ENCODE measurements at regions not wholly inside any gene's neighbourhood (a gene's known extent, or its start where the extent isn't known, plus 50 kb on each side); places are given as distances from the start of the nearest gene placed in this dataset.
"Not testable (repeated sequence)": the region's sequence is repeated elsewhere in the genome, so short reads cannot be mapped to it uniquely, and the experiment has no call there.

- Mint-ChIP-seq H3K4me3 (peak overlapping the region; percentile 39), H3K4me1 (peaks cover 10% of the 10 kb centered on the region), H3K36me3 (no peaks in the 10 kb centered on the region), H3K27me3 (peaks cover 48% of the 10 kb centered on the region), H3K27ac (no peak overlapping the region), H3K9me3 (peaks cover 5% of the 10 kb centered on the region)
- ATAC-seq (ENCODE audit: low read depth) (peak; percentile 70), DNase-seq (peak; percentile 53)
- POLR2A ChIA-PET = no interaction called here
These were observed 113.8 kb downstream of the ADRA2C start for GRCh38 chr4:3879681-3880614.

DNA sequence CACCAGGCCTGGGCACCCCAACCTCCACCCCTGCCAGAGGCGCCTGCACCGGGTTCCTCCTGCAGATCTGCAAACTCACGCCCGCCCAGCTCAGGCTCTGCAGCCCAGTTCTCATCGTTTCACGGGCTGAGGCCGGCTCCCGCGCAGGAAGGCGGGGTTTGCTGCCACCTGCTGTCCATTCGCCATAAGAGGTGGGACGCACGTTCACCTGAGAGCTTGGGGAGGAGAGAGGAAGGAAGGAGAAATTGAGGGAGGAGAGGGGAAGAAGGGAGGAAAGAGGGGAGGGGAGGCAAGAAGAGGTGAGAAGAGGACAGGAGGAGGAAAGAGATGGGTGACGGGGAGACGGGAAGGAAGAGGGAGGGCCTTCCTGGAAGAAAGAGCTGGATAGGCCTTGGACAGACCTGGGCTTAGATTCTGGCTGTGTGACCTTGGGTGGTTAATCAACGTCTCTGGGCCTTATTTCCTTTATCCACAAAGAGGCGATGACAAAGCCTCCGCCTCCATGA, 114.5 kb downstream of the ADRA2C start:
- ATAC-seq (ENCODE audit: low read depth) (peak; percentile 83), DNase-seq (peak; percentile 80)
- Mint-ChIP-seq H3K36me3 (no peaks in the 10 kb centered on the region), H3K27me3 (peaks cover 54% of the 10 kb centered on the region), H3K4me3 (no peak overlapping the region), H3K9me3 (peaks cover 5% of the 10 kb centered on the region), H3K27ac (no peak overlapping the region), H3K4me1 (peaks cover 10% of the 10 kb centered on the region)
- POLR2A ChIA-PET = no interaction called here

DNA sequence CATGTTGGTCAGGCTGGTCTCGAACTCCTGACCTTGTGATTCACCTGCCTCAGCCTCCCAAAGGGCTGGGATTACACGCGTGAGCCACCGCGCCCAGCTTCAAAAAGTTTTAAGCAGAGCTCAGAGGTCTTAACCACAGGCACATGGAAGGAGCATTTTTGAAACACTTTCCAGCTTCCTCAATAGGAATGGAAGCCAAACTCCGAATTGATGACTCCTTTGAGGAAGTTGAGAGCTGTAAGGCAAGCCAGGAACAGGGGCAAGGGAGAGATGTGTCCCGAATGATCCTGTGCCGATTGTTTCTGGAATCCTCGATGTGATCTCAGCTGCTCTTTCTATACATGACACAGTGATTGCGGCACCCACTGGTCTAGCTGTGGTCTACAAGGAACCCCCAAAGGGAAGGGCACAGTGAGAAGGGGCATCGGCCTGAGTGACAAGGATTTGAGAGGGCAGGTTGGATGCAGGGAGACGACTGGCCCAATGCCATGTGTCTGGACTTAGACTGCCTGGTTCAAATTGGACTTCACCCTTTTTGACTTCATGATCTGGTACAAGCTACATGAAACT, 116.2 kb downstream of the ADRA2C start:
- H3K27me3 Mint-ChIP-seq = peaks cover 51% of the 10 kb centered on the region
- ATAC-seq (ENCODE audit: low read depth); H3K4me3 Mint-ChIP-seq; POLR2A ChIA-PET; H3K36me3 Mint-ChIP-seq; DNase-seq; H3K4me1 Mint-ChIP-seq; H3K27ac Mint-ChIP-seq; H3K9me3 Mint-ChIP-seq: not testable (repeated sequence)

DNA sequence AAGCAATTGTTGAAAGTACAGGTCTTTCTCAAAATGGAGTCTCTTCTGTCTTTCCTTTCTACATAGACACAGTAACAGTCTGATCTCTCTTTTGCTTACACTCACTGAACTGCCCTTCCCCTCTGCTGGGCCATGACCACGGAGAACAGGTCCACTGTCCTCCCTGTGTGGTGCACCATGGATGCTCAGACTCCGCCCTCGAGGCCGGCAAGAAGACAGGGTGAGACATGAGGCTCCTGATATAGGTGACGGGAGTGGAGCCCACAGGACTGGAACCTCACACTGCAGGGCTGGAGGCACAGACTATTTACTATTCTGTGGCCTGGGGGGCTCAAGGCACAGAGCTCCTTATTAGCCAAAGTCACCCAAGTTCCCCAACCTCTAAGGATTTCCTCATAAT, 118.1 kb downstream of the ADRA2C start:
- DNase-seq; ATAC-seq (ENCODE audit: low read depth); POLR2A ChIA-PET; H3K9me3 Mint-ChIP-seq; H3K27ac Mint-ChIP-seq; H3K36me3 Mint-ChIP-seq; H3K4me3 Mint-ChIP-seq; H3K4me1 Mint-ChIP-seq: not testable (repeated sequence)
- peaks cover 33% of the 10 kb centered on the region for H3K27me3 Mint-ChIP-seq

GRCh38 chr4:3893590-3893989, 127.4 kb downstream of the ADRA2C start:
- H3K4me1 Mint-ChIP-seq; H3K36me3 Mint-ChIP-seq; DNase-seq; ATAC-seq (ENCODE audit: low read depth); H3K4me3 Mint-ChIP-seq; H3K27me3 Mint-ChIP-seq; H3K9me3 Mint-ChIP-seq; H3K27ac Mint-ChIP-seq; POLR2A ChIA-PET: not testable (repeated sequence)

- H3K27ac Mint-ChIP-seq; H3K36me3 Mint-ChIP-seq; H3K4me1 Mint-ChIP-seq; ATAC-seq (ENCODE audit: low read depth); POLR2A ChIA-PET; H3K9me3 Mint-ChIP-seq; H3K4me3 Mint-ChIP-seq; DNase-seq; H3K27me3 Mint-ChIP-seq: not testable (repeated sequence)
These were observed 128.1 kb downstream of the ADRA2C start for GRCh38 chr4:3894086-3894959.

GRCh38 chr4:3896441-3896840, 130.3 kb downstream of the ADRA2C start:
- Mint-ChIP-seq H3K27ac (no peak overlapping the region), H3K4me3 (no peak overlapping the region), H3K27me3 (no peaks in the 10 kb centered on the region), H3K9me3 (no peaks in the 10 kb centered on the region), H3K4me1 (no peaks in the 10 kb centered on the region), H3K36me3 (no peaks in the 10 kb centered on the region)
- no peak for DNase-seq
- no peak for ATAC-seq (ENCODE audit: low read depth)
- POLR2A ChIA-PET = no interaction called here

DNA sequence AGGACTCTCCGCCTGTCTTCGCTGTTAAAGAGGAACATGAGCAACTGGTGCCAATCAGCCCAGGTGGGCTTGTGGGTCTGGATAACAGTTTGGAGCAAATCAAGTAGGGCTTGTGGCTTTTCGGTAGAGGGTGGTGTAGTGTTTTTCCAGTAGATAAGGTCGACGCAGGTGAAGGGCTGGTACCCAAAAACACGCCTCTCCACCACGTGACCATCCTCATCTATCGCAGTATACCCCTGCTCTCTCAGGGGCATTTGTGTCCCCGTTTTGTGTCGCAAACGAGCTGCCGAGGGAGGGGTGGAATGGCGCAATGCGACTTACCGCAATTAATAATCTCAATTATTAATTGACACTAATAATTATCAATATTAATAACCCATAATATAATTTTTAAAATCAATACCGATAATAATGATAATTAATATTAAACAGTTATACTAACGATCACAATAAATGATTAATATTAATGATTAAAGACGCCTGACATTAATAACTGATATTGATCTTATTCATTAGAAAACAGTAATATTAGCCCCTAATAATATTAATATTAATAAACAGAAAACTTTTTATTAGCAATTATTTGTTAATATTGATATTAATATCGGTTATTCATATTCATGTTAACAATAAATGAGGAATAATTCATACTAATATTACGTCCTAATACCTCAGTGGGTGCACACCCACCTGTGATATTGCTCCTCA, 130.8 kb downstream of the ADRA2C start:
- POLR2A ChIA-PET; DNase-seq; H3K4me1 Mint-ChIP-seq; H3K27ac Mint-ChIP-seq; H3K27me3 Mint-ChIP-seq; H3K36me3 Mint-ChIP-seq; H3K9me3 Mint-ChIP-seq; ATAC-seq (ENCODE audit: low read depth); H3K4me3 Mint-ChIP-seq: not testable (repeated sequence)

GRCh38 chr4:3898098-3898497, 131.9 kb downstream of the ADRA2C start:
- Mint-ChIP-seq H3K4me3 (no peak overlapping the region), H3K36me3 (no peaks in the 10 kb centered on the region), H3K27ac (no peak overlapping the region), H3K9me3 (no peaks in the 10 kb centered on the region), H3K27me3 (no peaks in the 10 kb centered on the region), H3K4me1 (no peaks in the 10 kb centered on the region)
- POLR2A ChIA-PET = no interaction called here
- no peak for DNase-seq
- ATAC-seq (ENCODE audit: low read depth) = no peak

DNA sequence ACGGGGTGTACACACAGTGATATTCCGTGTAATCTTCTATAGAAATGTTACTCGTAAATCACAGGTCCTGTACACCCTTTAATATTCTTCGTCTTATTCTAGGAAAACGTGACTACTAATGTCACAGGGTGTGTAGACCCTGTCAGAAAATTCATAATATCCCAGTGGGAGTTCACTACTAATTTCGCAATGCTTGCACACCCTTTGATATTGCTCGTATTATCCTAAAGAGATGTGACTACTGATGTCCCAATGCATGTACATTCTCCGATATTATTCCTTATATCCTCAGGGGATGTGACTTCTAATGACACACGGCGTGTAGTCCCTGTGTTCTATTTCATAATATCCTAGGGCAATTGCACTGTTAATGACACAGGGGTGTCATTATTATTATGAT, 132.7 kb downstream of the ADRA2C start:
- H3K4me3 Mint-ChIP-seq; H3K27ac Mint-ChIP-seq; POLR2A ChIA-PET; H3K36me3 Mint-ChIP-seq; H3K27me3 Mint-ChIP-seq; H3K9me3 Mint-ChIP-seq; H3K4me1 Mint-ChIP-seq; ATAC-seq (ENCODE audit: low read depth); DNase-seq: not testable (repeated sequence)

DNA sequence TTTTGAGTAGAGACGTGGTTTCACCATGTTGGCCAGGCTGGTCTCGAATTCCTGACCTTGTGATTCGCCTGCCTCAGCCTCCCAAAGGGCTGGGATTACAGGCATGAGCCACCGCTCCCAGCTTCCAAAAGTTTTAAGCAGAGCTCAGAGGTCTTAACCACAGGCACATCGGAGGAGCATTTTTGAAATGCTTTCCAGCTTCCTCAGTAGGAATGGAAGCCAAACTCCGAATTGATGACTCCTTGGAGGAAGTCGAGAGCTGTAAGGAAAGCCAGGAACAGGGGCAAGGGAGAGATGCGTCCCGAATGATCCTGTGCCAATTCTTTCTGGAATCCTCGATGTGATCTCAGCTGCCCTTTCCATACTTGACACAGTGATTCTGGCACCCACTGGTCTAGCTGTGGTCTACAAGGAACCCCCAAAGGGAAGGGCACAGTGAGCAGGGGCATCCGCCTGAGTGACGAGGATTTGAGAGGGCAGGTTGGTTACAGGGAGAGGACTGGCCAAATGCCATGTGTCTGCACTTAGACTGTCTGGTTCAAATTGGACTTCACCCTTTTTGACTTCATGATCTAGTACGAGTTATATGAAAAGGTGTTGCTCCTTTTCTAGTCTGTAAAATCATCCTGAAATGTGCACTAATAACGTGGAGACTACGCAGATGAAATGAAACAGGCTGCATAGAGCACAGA, 138.2 kb downstream of the ADRA2C start:
- POLR2A ChIA-PET; H3K36me3 Mint-ChIP-seq; ATAC-seq (ENCODE audit: low read depth); H3K27me3 Mint-ChIP-seq; H3K27ac Mint-ChIP-seq; H3K9me3 Mint-ChIP-seq; H3K4me3 Mint-ChIP-seq; DNase-seq; H3K4me1 Mint-ChIP-seq: not testable (repeated sequence)

DNA sequence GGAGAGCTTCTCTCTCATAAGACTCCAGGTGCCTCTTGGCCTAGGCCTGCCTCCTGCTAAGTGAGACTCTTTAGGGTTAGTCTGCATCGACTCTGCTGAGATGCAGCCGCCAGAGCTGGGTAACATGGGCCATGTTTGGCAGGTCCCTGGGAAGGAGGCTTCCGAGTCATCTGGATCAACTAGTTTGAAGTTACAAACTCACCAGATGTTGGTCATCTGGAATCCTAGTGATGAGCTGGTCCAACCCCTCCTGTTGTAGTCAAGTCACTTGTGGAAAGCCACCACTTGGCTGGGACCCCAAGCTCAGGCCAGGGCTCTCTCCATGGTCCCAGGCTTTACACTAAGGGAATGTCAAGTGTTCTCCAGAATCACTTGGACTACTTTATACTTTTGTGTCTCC, 143.4 kb downstream of the ADRA2C start:
- H3K9me3 Mint-ChIP-seq = not testable (repeated sequence)

More for the DNA sequence above, 143.4 kb downstream of the ADRA2C start:
- H3K4me3 Mint-ChIP-seq; H3K4me1 Mint-ChIP-seq; POLR2A ChIA-PET; H3K36me3 Mint-ChIP-seq; DNase-seq; H3K27ac Mint-ChIP-seq; ATAC-seq (ENCODE audit: low read depth); H3K27me3 Mint-ChIP-seq: not testable (repeated sequence)

Data from activated naive CD8-positive, alpha-beta T cell treated with anti-CD3 and anti-CD28 coated beads, Interleukin-2, amount 10 ng/mL, durations not matched to agents 7 days and 5 days (primary cell).